Left lung (tissue), 4 donors: ENCODE measurements at regions not wholly inside any gene's neighbourhood (a gene's known extent, or its start where the extent isn't known, plus 50 kb on each side); places are given as distances from the start of the nearest gene placed in this dataset.
"Not testable (repeated sequence)": the region's sequence is repeated elsewhere in the genome, so short reads cannot be mapped to it uniquely, and the experiment has no call there.

Experiments used
- ATAC-seq: fragments of 200-7000 bp; cut with Tn5 transposase; one replicate; pipeline ENCODE4 v1.9.1; 2020; ENCODE audit warnings: moderate library complexity
- DNase-seq, 4 donors: peaks; one replicate each; pipeline ENCODE4 v3.0.0-alpha.2; 2013 to 2020
- H3K27ac ChIP-seq, 2 donors: fragments of 200-600 bp; sonication (generic) in 1 of 2; one replicate each; pipeline versions ENCODE4 v1.5.0 to v1.8.0; 2020 to 2021
- H3K27me3 ChIP-seq, 2 donors: fragments of 200-600 bp; sonication (generic) in 1 of 2; one replicate each; pipeline versions ENCODE4 v1.5.0 to v1.8.0; 2020 to 2021
- H3K36me3 ChIP-seq, 2 donors: fragments of 200-600 bp; sonication (generic) in 1 of 2; one replicate each; pipeline versions ENCODE4 v1.5.0 to v1.8.0; 2020 to 2021
- H3K4me1 ChIP-seq, 2 donors: fragments of 200-600 bp; one replicate each; pipeline ENCODE4 v1.8.0; 2021
- H3K4me3 ChIP-seq, 2 donors: fragments of 200-600 bp; sonication (generic) in 1 of 2; one replicate each; pipeline versions ENCODE4 v1.5.0 to v1.8.0; 2020 to 2021; ENCODE audit warnings: mild to moderate bottlenecking in 1 of 2
- H3K9me3 ChIP-seq, 2 donors: fragments of 200-600 bp; sonication (generic) in 1 of 2; one replicate each; pipeline versions ENCODE4 v1.5.0 to v1.8.0; 2020 to 2021
- CTCF ChIP-seq, 2 donors: fragments of 200-600 bp; sonication (generic) in 1 of 2; IDR thresholded peaks; one replicate each; pipeline versions ENCODE4 v1.5.0 to v1.8.0; 2021; ENCODE audit warnings: antibody characterized with exemption in 2 of 2
- intact Hi-C, 2 donors: fragments of 100-400 bp; cut with DNase I; formaldehyde crosslinking; loops; one replicate each; pipeline versions ENCODE4 v1.11.2 to v1.14.2; 2022
- donor health status: DM: no; HTN: yes; CAD: no.
- donor health status: DM: no; HTN: no; CAD: no.

DNA sequence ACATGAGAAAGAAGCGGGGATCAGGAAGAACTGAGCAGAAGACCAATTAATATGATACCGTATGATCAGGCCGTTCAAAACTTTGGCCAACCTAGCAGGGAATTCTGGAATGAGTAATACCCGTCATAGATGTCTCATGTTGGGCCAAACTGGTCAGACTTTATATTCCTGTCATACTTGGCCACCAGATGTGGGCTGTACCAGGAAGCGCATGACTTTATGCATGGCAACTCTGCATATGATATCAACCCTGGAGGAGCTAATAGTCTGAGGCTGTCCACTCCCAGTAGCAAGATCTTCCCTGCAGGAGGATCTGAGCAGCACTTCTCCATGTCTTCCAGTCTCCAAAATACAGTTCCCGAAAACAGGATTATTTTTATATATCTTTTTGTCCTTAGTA, 68.5 kb upstream of the NAA35 start:
- no peaks in the 10 kb centered on the region for H3K9me3 ChIP-seq
- DNase-seq (no peak), ATAC-seq (no peak)
- intact Hi-C loops, result no loop called here
- no peak overlapping the region for H3K27ac ChIP-seq
- no peak for TF ChIP-seq CTCF (IDR thresholded peaks at IDR 0.05)
- H3K4me1 ChIP-seq, result no peaks in the 10 kb centered on the region
- no peaks in the 10 kb centered on the region for H3K36me3 ChIP-seq
- H3K27me3 ChIP-seq, result no peaks in the 10 kb centered on the region
- H3K4me3 ChIP-seq, result no peak overlapping the region

DNA sequence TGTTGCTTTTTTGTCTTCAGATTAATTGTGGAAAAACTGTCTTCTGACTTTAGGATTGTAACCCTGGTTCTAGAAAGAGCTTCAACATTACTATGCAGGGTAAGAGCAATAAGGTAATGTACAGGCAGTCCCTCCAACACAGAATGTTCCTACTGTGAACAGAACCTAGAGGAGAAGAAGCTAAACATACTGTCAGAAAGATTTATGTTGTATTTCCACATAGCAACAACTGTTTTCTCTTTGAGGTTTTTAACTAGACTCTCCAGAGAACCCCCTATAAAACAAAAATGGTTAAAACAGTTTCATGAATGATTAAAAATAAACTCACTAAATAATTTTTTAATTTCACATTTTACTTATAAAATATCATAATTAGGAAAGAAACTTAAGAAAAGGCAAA, 64.3 kb upstream of the NAA35 start:
- DNase-seq (no peak), ATAC-seq (no peak)
- Histone ChIP-seq H3K9me3 (no peaks in the 10 kb centered on the region), H3K4me1 (no peaks in the 10 kb centered on the region), H3K4me3 (no peak overlapping the region), H3K27ac (no peak overlapping the region), H3K27me3 (no peaks in the 10 kb centered on the region), H3K36me3 (no peaks in the 10 kb centered on the region)
- intact Hi-C loops, result no loop called here
- TF ChIP-seq CTCF (IDR thresholded peaks at IDR 0.05), result no peak

GRCh38 chr9:85878872-85879597, 61.9 kb upstream of the NAA35 start:
- H3K27ac ChIP-seq, intact Hi-C loops, H3K4me1 ChIP-seq, H3K4me3 ChIP-seq, ATAC-seq, H3K9me3 ChIP-seq, DNase-seq, H3K36me3 ChIP-seq, H3K27me3 ChIP-seq: not testable (repeated sequence)

- H3K27ac ChIP-seq, result not testable (repeated sequence)
These were observed 60.4 kb upstream of the NAA35 start for GRCh38 chr9:85880507-85880906.

DNA sequence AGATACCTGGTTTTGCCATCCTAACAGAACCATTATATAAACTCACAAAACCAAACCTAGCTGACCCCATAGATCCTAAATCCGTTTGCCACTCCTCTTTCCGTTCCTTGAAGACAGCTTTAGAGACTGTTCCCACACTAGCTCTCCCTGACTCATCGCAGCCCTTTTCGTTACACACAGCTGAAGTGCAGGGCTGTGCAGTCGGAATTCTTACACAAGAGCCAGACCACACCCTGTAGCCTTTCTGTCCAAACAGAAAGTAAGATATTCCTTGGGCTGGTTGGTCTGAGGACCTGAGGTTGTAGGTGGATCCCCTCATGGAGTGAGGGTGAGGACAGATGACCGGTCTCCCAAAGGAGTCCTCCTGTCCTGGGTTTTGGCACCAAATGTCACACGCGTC, 56.7 kb upstream of the NAA35 start:
- DNase-seq (no peak), ATAC-seq (no peak)
- Histone ChIP-seq H3K4me1 (no peaks in the 10 kb centered on the region), H3K27ac (no peak overlapping the region), H3K36me3 (no peaks in the 10 kb centered on the region), H3K9me3 (no peaks in the 10 kb centered on the region), H3K27me3 (no peaks in the 10 kb centered on the region), H3K4me3 (no peak overlapping the region)
- intact Hi-C loops, result no loop called here
- TF ChIP-seq CTCF (IDR thresholded peaks at IDR 0.05), result no peak

More at GRCh38 chr9:85880507-85880906, 60.4 kb upstream of the NAA35 start:
- intact Hi-C loops, H3K4me3 ChIP-seq, DNase-seq, H3K9me3 ChIP-seq, H3K36me3 ChIP-seq, H3K4me1 ChIP-seq, H3K27me3 ChIP-seq, ATAC-seq: not testable (repeated sequence)

GRCh38 chr9:85890962-85891361, 50.0 kb upstream of the NAA35 start:
- no peak for DNase-seq
- H3K27ac ChIP-seq, result no peak overlapping the region
- TF ChIP-seq CTCF (IDR thresholded peaks at IDR 0.05), result no peak
- intact Hi-C loops, result no loop called here
- H3K27me3 ChIP-seq, result no peaks in the 10 kb centered on the region
- H3K4me1 ChIP-seq, result no peaks in the 10 kb centered on the region
- peaks cover 0 to 7% of the 10 kb centered on the region in 2 donors for H3K9me3 ChIP-seq
- no peaks in the 10 kb centered on the region for H3K36me3 ChIP-seq
- no peak for ATAC-seq
- H3K4me3 ChIP-seq, result no peak overlapping the region
